HG03175 (cell line): ENCODE measurements at regions not wholly inside any gene's neighbourhood (a gene's known extent, or its start where the extent isn't known, plus 50 kb on each side); places are given as distances from the start of the nearest gene placed in this dataset.

Source experiments
- ATAC-seq: cut with Tn5 transposase; IDR thresholded peaks from one replicate; pipeline ENCODE4 v1.9.1; 2021; ENCODE audit warnings: mild to moderate bottlenecking, moderate library complexity; ENCODE audit not compliant: unreplicated experiment

GRCh38 chrY:15594179-15594578, 1069.8 kb downstream of the NLGN4Y start:
- ATAC-seq = no peak

DNA sequence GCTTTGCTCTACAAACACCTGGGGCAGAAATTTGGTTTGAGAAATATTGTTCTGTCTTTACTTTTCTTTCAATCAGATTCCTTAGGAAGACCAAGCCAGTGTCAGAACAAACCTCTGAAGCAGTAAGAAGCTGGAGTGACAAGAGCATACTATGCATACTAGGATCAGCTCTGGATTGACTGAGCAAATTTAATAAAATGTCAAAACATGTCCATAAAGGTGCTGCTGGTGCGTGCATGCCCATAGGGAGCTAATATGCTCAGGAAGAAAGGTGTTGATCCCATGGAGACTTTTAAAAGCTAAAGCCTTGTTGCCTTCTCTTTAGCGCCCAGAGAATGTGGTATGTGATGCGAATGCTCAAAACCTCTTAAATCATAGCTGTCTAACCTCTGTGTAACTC, 1076.2 kb downstream of the NLGN4Y start:
- no peak for ATAC-seq

GRCh38 chrY:15624370-15624769, 1100.0 kb downstream of the NLGN4Y start:
- no peak for ATAC-seq

- ATAC-seq = no peak
Observed at GRCh38 chrY:15624928-15625327, 1100.6 kb downstream of the NLGN4Y start.

GRCh38 chrY:15648198-15648597, 1123.9 kb downstream of the NLGN4Y start:
- ATAC-seq = no peak

DNA sequence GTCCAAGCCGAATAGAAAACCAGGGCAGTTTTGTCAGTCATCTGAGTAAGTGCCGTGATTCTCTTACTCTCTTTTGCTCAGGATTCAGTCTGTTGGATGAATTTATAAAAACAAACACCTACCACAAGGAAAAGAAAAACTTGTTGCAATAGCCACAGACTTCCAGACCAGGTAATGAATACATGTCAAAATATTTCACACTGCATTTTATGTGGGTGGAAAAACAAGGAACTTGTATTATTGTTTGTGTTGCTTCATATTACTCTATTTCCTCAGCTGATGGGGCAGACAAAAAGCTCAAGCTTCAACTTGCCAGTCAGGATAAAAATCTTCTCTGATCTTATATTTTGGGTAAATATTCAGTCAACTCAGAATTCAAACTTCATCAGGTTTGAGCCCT, 1125.7 kb downstream of the NLGN4Y start:
- ATAC-seq = no peak

GRCh38 chrY:15688531-15688930, 1164.2 kb downstream of the NLGN4Y start:
- no peak for ATAC-seq

DNA sequence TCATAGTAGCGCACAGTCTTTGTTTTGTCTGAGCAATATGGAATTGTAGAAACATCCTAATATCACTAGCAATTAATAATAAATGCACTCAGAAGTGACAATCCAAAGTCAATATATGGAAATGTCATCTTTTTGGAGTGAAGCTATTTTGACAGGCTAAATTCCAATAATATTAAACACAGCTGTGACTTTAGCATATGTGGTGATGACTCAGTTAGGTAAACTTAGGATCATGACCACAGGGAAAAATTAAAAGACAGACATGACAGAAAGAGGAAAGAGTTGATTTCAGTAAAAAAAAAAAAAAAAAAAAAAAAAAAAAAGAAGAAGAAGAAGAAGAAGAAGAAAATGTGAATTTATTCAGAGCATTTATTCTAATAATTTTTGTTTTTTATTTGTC, 1165.7 kb downstream of the NLGN4Y start:
- no peak for ATAC-seq

GRCh38 chrY:15702131-15702530, 1177.8 kb downstream of the NLGN4Y start:
- ATAC-seq = no peak

- no peak for ATAC-seq
Observed at GRCh38 chrY:15704906-15705305, 1180.6 kb downstream of the NLGN4Y start.

DNA sequence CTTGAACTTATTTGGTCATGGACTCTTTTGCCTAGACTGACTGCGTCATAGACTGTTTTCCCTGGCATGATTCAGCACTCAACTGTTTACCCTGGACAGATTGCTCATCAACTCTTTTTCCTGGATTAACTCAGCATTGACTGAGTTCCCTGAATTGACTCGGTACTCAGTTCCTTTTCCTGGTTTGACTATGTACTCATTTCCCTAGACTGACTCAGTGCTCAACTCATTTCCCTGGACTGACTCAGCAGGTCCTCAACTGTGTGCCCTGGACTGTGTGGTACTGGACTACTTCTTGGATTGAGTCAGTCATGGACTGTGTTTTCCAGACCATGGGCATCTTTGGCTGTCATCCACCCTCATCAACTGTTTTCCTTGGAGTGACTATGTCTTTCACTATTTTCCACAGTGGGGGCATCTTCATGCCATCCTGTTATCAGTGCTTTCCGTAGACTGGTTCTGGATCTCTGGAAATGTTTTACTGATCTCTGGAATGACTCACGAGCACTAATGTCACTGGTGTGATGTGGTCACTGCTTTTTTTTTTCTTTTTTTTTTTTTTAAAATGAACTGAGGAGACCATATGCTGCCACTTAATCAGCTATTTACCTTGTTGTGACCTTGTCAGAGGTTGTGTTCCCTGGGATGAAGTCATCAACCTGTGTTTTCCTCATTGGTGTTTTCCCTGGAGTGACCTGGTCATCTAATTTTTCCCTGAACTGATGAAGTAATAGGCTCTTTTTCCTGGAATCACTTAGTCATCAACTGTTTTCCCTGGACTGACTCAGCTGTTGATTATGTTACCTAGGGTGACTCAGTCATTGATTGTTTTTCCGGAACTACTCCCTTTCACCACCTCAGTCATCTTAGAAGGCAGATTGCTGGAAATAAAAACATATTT, 1225.5 kb downstream of the NLGN4Y start:
- no peak for ATAC-seq

DNA sequence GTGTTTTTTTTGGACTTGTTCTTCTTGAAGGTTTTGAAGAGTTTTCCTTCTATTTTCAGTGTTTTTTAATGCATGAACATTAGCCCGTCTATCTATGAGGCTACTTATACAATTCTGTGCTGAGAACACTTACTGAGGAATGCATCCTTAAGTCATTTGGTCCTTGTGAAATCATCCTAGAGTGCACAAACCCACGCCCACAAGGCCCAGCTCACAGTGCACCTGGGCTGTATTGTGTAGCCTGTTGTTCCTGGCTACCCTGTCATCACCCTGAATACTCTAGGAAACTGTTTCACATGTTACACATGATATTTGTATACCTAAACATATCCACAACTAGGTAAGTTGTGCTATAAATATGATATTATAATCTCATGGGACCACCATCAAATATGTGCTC, 1226.7 kb downstream of the NLGN4Y start:
- ATAC-seq = no peak

- ATAC-seq = no peak
Observed at GRCh38 chrY:15756266-15756665, 1231.9 kb downstream of the NLGN4Y start.

- ATAC-seq = no peak
Observed at GRCh38 chrY:15773579-15773978, 1249.2 kb downstream of the NLGN4Y start.

GRCh38 chrY:15775880-15776279, 1251.6 kb downstream of the NLGN4Y start:
- ATAC-seq = no peak

- no peak for ATAC-seq
Observed at GRCh38 chrY:15779891-15780290, 1255.6 kb downstream of the NLGN4Y start.

- ATAC-seq = no peak
Observed at GRCh38 chrY:15800021-15800420, 1275.7 kb downstream of the NLGN4Y start.

DNA sequence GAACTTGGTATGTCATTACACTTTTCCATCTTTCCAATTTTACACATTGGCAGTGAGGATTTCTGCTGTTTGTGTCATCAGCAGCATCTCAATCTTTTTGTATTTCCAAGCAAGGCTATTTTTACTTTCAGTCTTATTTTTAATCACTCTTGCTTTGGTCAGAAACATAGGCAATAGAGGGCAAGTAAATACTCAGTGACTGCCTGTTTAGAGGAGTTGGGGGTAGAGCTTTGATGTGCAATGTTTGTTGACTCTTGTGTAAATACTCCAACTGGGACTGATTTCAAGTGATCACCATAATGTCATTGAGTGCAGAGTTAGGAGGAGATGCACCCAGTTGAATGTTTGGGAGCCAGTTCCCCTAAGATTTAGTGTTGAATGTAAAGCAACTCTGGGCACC, 1281.7 kb downstream of the NLGN4Y start:
- ATAC-seq = no peak

DNA sequence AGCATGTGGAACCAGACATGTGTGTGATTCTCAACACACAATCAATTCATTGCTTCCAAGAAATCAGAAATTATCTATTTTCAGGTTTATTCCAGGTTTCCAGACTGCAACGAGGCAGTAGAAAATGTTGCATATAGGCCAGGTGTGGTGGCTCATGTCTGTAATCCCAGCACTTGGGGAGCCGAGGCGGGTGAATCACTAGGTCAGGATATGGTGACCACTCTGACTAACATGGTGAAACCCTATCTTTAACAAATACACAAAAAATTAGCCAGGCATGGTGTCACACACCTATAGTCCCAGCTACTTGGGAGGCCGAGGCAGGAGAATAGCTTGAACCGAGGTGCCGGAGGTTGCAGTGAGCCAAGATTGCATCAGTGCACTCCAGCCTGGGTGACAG, 1289.9 kb downstream of the NLGN4Y start:
- no peak for ATAC-seq
